ENCODE measurements at regions not wholly inside any gene's neighbourhood (a gene's known extent, or its start where the extent isn't known, plus 50 kb on each side); places are given as distances from the start of the nearest gene placed in this dataset.
A peak's percentile ranks its signal among the peaks of the same experiment; 100 is the strongest.

DNA sequence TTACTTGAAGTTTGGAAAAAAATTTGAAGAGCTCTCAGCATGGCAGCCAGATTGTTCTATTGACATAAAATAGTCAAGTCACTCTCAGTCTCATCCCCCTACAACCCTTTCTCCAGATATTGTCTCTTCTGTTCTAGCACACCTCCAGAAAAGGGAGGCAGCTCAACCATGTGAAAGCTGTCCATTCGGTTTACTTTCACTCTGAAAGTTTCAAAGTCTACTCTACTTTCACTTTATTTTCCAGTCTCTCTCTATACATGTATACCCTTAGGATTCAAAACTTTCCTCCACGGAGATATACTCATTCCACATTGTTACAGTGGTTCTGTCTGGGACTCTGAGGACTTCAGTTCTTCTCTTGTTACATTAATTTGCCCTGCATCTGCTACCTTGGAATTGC, 111.0 kb upstream of the STAC start:
- Histone ChIP-seq H3K4me1 (ENCODE audit: low read length) (no peaks in the 10 kb centered on the region), H3K4me2 (ENCODE audit: low read length) (no peak overlapping the region), H3K27ac (ENCODE audit: low read length) (no peak overlapping the region), H3K79me2 (ENCODE audit: low read length) (no peaks in the 10 kb centered on the region), H2AFZ (ENCODE audit: low read depth, low read length) (0 out of 2 replicates have a peak overlapping the region, but pooled peaks have one; percentile 8), H4K20me1 (ENCODE audit: insufficient read depth, low read length) (no peaks in the 10 kb centered on the region), H3K9me3 (ENCODE audit: insufficient read depth, low read length) (no peaks in the 10 kb centered on the region), H3K36me3 (replicated peaks; ENCODE audit: low read depth, low read length) (no peaks in the 10 kb centered on the region), H3K27me3 (ENCODE audit: low read depth, low read length) (no peaks in the 10 kb centered on the region), H3K4me3 (ENCODE audit: low read length) (no peak overlapping the region), H3K9ac (ENCODE audit: low read length) (no peak overlapping the region)
- no peak for TF ChIP-seq EZH2phosphoT487 (IDR thresholded peaks at IDR 0.05; ENCODE audit: low read depth)
- TF ChIP-seq, protein P1, sequence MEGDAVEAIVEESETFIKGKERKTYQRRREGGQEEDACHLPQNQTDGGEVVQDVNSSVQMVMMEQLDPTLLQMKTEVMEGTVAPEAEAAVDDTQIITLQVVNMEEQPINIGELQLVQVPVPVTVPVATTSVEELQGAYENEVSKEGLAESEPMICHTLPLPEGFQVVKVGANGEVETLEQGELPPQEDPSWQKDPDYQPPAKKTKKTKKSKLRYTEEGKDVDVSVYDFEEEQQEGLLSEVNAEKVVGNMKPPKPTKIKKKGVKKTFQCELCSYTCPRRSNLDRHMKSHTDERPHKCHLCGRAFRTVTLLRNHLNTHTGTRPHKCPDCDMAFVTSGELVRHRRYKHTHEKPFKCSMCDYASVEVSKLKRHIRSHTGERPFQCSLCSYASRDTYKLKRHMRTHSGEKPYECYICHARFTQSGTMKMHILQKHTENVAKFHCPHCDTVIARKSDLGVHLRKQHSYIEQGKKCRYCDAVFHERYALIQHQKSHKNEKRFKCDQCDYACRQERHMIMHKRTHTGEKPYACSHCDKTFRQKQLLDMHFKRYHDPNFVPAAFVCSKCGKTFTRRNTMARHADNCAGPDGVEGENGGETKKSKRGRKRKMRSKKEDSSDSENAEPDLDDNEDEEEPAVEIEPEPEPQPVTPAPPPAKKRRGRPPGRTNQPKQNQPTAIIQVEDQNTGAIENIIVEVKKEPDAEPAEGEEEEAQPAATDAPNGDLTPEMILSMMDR (IDR thresholded peaks at IDR 0.05; ENCODE audit: low read depth, low read length): no peak

DNA sequence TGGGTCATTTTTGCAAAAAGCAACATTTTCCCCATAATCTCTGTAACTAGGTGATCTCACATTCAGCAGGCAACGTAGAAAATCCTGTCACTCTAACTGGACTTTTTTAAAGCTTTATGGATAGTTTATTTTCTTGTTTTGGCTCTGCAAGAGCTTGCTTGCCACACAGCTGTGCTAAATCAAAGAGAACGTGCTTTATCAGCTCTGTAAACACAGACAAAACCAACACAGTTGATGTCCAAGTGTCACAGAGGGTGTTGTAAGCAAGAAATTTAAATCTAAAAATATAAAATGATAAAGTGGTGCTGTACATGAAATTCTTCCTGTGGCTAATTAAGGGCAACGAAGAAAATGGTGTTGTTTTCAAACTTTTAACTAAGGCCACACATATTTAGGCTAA, 97.5 kb upstream of the STAC start:
- H3K4me1 ChIP-seq (ENCODE audit: low read length): no peaks in the 10 kb centered on the region
- no peak overlapping the region for H2AFZ ChIP-seq (ENCODE audit: low read depth, low read length)
- no peaks in the 10 kb centered on the region for H3K79me2 ChIP-seq (ENCODE audit: low read length)
- TF ChIP-seq, protein P1 (IDR thresholded peaks at IDR 0.05; ENCODE audit: low read depth, low read length): no peak
- TF ChIP-seq EZH2phosphoT487 (IDR thresholded peaks at IDR 0.05; ENCODE audit: low read depth): no peak
- no peaks in the 10 kb centered on the region for H3K27me3 ChIP-seq (ENCODE audit: low read depth, low read length)
- no peaks in the 10 kb centered on the region for H4K20me1 ChIP-seq (ENCODE audit: insufficient read depth, low read length)
- no peak overlapping the region for H3K9ac ChIP-seq (ENCODE audit: low read length)
- no peak overlapping the region for H3K4me3 ChIP-seq (ENCODE audit: low read length)
- no peak overlapping the region for H3K4me2 ChIP-seq (ENCODE audit: low read length)
- H3K9me3 ChIP-seq (ENCODE audit: insufficient read depth, low read length): 0 out of 2 replicates have a peak, but pooled peaks cover 8% of the 10 kb centered on the region
- H3K27ac ChIP-seq (ENCODE audit: low read length): no peak overlapping the region
- H3K36me3 ChIP-seq (replicated peaks; ENCODE audit: low read depth, low read length): no peaks in the 10 kb centered on the region

DNA sequence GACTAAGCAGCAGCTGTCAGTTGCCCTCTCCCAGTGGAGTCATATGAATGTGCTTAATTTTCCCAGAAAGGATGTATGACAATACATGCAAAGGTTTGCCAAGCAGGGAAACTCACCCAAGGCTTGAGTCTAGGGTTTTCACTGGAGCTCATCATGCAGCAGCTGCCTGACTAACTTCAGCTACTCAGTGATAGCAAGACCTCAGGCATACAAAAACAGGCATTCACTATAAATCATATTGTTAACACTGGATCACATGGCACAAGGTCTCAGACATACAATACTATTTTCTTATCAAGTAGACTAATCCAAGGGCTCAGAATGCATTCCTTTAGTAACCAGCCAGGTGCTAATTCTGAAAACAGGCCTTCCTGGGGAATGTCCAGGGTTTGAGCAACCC, 85.0 kb upstream of the STAC start:
- H3K27me3 ChIP-seq (ENCODE audit: low read depth, low read length): no peaks in the 10 kb centered on the region
- H3K4me3 ChIP-seq (ENCODE audit: low read length): no peak overlapping the region
- no peaks in the 10 kb centered on the region for H4K20me1 ChIP-seq (ENCODE audit: insufficient read depth, low read length)
- H3K9ac ChIP-seq (ENCODE audit: low read length): no peak overlapping the region
- H3K36me3 ChIP-seq (replicated peaks; ENCODE audit: low read depth, low read length): no peaks in the 10 kb centered on the region
- TF ChIP-seq, protein P1 (IDR thresholded peaks at IDR 0.05; ENCODE audit: low read depth, low read length): no peak
- TF ChIP-seq EZH2phosphoT487 (IDR thresholded peaks at IDR 0.05; ENCODE audit: low read depth): no peak
- H3K27ac ChIP-seq (ENCODE audit: low read length): no peak overlapping the region
- H3K9me3 ChIP-seq (ENCODE audit: insufficient read depth, low read length): no peaks in the 10 kb centered on the region
- no peak overlapping the region for H3K4me2 ChIP-seq (ENCODE audit: low read length)
- no peak overlapping the region for H2AFZ ChIP-seq (ENCODE audit: low read depth, low read length)
- H3K4me1 ChIP-seq (ENCODE audit: low read length): no peaks in the 10 kb centered on the region
- H3K79me2 ChIP-seq (ENCODE audit: low read length): no peaks in the 10 kb centered on the region

DNA sequence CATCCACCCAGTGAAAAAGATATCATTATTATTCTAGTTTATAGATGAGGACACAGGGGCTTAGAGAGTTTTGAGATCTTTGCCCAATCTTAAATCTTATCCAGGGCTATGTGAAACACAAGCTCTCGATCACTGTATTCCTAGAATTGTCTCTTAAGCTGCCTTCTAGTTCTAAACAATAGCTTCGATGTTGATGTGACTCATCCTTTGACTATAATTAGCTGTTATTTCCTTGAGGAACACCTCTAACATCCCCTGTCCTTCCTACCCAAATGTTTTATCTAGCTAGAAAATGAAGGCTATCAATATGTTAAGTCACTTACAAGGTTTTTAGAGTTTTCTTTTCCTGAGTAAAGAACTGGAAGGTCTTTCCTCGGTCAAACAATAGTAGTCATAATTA, 83.1 kb upstream of the STAC start:
- no peaks in the 10 kb centered on the region for H3K27me3 ChIP-seq (ENCODE audit: low read depth, low read length)
- H3K4me3 ChIP-seq (ENCODE audit: low read length): no peak overlapping the region
- H2AFZ ChIP-seq (ENCODE audit: low read depth, low read length): no peak overlapping the region
- no peaks in the 10 kb centered on the region for H3K79me2 ChIP-seq (ENCODE audit: low read length)
- no peaks in the 10 kb centered on the region for H3K4me1 ChIP-seq (ENCODE audit: low read length)
- H3K4me2 ChIP-seq (ENCODE audit: low read length): no peak overlapping the region
- H3K27ac ChIP-seq (ENCODE audit: low read length): no peak overlapping the region
- no peaks in the 10 kb centered on the region for H4K20me1 ChIP-seq (ENCODE audit: insufficient read depth, low read length)
- H3K9ac ChIP-seq (ENCODE audit: low read length): no peak overlapping the region
- no peak for TF ChIP-seq EZH2phosphoT487 (IDR thresholded peaks at IDR 0.05; ENCODE audit: low read depth)
- TF ChIP-seq, protein P1 (IDR thresholded peaks at IDR 0.05; ENCODE audit: low read depth, low read length): no peak
- no peaks in the 10 kb centered on the region for H3K36me3 ChIP-seq (replicated peaks; ENCODE audit: low read depth, low read length)
- H3K9me3 ChIP-seq (ENCODE audit: insufficient read depth, low read length): no peaks in the 10 kb centered on the region

Data from OCI-LY3 (cell line).